CD1c-positive myeloid dendritic cell (primary cell): ENCODE measurements at regions not wholly inside any gene's neighbourhood (a gene's known extent, or its start where the extent isn't known, plus 50 kb on each side); places are given as distances from the start of the nearest gene placed in this dataset.

ENCODE experiments used
- DNase-seq: peaks from one replicate; pipeline ENCODE4 v3.0.0-alpha.2; 2016; ENCODE audit errors: extremely low spot score

DNA sequence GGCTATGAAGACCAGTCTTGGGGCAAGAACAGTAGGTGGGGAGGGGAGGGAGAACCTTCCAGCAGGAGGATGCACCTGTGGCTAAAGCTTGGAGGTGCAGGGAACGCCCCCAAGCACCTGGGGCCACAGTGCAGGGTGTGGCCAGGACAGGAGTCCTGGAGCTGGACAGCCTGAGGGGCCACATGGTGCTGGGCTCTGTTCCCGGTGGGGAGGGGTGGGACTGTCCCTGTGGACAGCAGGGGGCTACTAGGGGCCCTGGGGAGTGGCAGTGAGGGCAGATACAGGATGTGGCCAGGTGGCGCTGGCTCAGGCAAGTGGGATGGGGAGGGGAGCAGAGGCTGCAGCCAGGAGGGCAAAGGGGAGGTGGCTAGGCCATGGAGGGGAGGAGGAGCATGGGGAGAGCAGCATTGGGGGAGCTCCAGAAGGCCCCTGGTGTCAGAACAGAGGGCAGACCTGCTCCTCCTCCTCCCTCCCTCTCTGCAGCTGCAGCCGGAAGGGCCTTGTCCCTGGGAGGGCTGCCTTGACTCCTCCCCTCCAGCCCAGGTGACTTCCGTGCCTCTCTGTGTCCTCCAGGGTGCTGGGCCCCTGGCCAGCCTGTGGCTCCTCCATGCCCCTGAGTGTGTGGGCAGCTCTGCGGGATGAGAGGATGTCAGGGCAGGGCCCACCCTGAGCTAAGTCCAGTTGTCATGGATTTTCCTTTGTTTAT, 68.4 kb upstream of the DLK1 start:
- DNase-seq, result no peak

DNA sequence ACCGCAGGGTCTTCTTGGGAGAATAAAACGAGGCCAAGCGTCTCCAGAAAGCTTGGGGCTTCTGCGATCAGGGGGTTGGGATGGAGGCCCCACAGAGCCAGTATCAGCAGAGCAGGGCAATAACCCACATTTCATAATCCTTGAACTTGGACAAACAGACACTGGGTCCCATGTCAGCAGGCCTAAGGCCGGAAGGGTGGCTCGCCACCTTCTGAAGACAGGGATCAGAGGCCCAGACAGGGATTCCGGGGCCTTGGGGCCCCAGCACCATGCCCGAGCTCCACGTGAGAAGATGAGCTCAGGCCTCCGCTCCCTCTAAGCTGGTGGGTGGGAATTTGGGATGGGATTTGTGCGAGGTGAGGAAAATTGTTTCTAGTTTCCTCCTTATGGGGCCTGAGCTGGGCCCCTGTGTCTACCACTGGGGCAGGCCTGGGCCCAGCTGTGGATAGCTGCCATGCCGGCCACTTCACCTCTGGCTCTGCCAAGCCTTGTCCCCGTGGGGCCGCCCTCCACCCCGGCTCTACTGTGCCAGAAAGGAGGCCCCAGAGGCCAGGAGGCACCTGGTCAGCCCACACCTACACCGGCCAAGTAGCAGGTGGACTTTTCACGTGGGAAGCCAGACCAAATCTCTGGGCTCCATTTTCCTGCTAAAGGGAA, 67.2 kb upstream of the DLK1 start:
- no peak for DNase-seq

DNA sequence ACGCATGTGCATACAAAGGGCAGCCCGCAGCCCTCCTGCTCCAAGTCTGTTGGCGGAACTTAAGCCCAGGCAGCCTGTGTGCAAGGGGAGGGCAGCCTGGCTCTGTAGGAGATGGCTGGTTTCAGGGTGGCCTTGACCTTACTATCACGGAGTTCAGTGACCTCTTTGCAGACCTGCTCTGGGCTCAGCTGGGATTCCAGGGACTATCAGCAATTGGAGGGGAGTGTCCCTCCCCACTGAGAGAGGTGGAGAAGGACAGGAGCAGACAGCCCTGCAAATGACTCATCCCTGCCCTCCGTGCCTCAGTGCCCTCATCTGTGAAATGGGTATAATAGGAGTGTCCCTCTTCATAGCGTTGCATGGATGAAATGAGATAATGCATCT, 66.2 kb upstream of the DLK1 start:
- no peak for DNase-seq

DNA sequence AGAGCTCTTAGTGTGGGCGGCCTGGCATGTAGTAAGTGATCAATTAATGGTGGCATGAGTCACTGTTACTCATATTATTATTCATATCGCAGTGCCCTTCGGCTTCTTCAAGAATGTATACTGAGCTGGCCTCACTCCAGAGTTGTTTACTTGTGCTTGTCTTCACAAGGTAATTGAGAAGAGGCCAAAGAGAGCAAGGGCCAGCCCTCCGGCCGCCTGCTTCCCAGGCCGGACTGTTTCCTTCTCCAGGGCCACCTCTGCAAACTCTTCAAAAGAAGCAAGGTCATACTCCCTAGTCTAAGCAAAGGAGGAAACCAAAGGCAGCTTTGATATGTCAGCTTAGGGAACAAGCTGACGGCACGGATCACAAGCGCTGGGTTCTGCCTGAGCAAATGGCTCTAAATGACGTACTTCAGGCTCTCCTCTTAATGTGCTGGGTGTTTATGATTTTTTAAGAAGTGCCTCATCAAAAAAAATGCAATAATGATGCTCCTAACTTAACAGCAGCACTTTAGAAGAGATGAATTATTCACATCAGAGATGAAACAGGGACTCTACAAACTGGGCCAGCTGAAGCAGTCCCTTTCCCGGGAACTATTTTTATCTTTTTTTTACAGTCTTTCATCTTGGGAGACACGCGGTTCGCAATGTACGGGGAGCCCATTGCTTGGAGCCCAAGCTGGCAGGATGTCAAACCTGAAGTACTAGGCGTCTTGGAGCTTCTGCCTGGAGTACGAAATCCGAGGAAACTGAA, 65.6 kb upstream of the DLK1 start:
- DNase-seq, result no peak

DNA sequence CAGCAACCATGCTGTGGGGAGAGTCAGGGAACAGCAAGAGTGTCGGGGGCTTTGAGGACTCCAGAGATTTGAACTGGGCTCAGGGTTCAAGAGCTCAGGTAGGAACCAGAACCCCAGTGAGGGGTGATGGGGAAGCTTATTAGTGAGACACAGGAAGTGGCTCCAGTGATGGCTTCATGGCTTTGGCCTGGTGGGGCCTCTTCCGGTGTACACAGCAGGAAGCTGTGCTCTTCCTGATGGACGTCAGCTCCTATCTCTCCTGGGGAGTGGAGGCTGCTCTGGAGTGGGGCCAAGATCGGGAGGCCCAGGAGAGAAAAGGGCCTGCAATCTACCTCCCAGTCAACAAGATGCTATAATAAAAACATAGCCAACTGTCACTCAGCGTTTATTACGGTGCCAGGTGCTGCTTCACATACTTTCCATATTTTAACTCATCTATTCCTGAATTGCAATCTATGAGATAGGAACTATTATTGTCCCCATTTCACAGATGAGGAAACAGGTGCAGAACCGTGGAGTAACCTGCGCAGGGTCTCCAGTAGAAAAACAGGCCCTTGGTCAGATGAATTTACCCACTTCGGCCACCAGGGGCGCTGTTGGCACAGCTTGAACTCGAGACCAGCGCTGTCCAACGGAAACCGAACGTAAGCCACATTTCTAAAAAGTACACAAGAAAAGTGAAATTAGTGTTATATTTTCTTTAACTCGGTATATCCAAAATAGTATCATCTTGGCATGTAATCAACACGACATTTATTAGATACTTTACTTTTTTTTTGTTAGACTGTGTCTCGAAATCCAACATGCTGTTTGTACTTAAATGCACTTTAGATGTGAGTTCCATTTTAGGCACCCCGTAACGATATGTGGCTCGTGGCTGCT, 63.6 kb upstream of the DLK1 start:
- DNase-seq, result peak; percentile 79

DNA sequence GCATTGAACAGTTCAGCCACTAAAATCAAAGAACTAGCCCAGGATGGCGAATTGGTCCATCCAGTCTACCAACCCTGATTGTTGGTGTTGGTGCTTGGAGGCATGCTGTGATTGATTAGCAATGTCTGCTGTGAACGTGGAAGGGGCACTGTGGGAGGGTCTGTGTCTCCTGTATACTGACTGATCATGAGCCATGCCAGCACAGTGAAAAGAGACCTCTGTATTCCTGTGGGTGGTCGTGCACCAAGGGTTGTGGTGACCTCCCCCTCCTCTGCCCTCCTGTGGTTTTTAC, 63.0 kb upstream of the DLK1 start:
- DNase-seq, result no peak

DNA sequence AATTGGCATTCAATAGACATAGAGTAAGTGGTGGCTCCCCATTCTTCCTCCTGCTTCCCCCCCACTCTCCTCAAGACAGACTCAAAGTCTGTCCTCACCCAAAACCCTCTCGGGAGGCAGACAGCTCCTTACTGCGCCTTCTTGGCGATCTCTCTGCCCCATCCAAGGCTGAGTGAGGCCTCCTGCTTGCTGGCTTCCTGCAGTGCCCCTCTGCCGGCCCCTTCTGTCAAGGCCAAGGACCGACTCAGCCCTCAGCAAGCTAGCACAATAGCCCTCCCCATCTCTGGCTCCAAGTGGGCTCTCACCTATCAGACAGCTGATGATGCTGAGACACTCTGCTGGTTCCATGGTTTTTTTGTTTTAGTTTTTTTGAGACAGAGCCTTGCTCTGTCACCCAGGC, 62.5 kb upstream of the DLK1 start:
- DNase-seq, result no peak

DNA sequence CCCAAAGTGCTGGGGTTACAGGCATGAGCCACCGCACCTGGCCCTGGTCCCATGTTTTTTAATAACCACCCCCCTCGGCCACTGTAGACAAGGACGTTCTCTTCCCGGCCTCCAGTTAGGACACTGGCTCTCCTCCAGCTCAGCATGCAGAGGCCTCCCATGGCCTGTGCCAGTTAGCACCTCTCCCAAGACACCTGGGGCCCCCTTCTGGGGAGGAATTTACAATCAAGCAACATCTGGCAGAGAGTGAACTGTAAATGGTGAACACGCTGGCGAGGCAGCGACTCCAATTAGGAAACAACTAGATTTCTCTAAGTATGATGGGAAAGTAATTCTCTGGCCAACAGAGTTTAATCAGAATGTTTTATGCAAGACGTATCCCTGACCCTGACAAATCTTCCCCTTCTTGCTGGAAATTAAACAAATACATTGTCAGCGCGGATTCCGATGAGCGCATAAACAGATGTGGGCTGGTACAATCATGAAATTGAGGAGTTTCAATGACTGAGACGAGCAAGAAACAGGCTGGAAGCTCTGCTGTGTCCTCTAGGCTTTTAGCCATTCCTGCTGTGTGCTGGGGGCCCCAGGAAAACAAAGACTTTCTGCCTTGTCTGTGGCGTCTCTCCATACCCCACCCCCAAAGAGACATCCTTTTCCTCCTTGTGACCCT, 61.7 kb upstream of the DLK1 start:
- no peak for DNase-seq

DNA sequence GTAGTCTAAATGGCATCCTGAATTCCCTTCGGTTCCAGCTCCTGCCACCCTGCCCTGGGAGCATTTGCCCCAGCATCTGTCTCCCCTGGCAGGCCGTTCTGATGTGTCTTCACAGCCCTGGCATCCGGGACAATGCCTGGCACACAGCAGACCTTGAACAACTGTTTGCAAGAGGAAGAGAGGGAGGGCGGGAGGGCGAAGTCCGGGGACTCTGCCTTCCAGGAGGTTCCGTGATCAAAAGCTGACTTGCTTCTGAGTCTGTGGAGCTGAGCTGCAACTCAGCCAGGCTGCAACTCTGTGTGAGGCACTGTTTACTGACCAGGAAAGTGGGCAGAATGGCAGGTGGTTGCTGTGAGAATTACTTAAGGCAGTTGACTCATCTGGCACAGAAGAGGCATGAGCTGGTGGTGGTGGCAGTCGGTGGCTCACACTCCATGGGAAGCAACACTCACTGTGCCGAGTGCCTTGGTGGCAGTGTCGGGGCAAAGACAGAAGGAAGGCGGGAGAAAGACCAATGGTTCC, 61.1 kb upstream of the DLK1 start:
- DNase-seq, result no peak

DNA sequence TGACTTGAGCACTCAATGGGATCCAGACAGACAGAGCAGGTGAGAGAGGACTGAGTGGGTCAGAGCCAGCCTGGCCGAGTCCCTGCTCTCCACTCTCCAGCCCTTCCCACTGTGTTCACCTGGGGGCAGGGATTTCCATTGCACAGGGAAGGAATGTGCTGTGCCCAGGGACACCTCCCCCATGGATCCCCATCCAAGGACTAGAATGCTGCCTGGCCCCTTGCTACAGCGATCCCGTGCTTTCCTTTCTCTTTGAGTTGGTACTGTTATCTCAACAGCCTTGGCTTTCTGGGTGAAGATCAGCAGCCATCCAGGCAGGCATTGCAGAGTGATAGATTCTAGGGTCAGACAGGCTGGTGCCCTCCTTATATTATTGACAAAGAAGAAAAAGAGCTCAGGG, 60.3 kb upstream of the DLK1 start:
- no peak for DNase-seq

DNA sequence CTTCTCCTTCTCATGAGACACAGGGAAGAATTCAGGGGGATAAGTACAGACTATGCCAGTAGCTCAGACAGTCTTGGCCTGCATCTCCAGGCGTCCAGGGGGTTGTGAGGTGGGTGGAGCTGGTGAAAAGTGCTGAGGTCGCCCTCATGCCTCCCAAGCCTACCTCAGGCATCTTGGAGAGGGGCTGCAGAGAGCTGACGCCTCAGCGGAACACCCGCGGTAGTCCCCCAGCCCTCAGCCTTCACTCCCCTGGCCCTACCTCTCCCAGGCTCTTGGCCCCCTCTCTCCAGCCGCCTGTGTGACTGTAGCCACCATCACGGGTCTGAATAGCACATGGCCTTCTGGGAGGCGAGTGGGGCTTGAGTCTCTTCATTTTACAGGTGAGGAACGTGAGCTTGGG, 59.8 kb upstream of the DLK1 start:
- no peak for DNase-seq

DNA sequence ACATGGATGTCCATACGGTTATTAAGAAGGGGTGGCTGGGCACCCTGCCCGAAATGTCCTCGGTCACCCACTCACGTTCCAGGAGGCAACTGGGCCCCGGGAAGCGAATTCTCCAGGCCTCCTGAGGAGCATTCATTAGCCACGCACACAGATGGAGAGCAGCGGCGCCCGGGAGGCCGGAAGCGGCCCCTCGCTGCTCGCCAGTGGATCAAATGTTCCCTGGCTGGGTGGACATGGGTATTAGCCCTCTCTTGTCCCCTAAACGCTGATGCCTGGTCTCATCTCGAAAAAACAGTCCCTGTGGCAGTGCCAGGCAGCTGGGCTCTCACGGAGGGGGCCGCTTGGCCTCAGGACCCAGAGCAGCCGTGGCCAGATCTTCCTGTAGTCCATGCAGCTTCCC, 59.0 kb upstream of the DLK1 start:
- no peak for DNase-seq

DNA sequence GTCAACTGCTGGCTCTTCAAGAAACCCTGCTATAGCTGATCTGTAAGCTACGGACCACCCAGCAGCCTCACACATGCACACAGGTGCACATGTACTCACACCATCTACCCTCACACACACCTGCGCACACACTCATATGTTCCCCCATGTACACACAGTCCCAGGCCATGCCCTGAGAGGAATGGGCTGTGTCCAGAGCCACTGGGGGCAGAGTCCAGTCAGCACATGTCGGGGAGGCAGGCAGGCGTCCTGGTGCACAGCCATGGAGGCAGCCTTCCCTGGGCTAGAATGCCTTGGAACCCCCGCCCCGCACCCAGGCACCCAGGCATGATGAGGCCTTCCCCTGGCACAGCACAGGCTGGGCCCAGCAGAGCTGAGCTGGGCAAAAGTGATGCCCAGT, 58.3 kb upstream of the DLK1 start:
- no peak for DNase-seq

DNA sequence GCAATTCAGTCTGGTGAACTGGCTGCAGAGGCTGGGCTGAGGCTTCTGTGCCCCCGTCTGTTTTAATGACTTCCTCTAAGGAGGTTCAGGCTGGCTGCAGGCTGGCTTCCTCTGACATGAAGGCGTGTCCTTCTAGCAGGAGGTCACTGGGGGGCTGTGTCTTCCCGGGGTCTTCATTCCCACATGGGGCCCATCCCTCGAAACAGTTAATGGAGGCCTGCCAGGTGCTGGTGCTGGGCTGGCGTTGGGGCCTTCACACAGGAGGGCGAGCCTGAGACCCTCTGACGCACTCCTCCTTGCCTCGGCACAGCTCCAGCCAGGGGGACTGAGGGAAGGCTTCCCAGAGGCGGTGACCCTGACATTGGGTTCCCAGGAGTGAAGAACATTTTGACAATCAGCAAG, 57.7 kb upstream of the DLK1 start:
- DNase-seq, result no peak

DNA sequence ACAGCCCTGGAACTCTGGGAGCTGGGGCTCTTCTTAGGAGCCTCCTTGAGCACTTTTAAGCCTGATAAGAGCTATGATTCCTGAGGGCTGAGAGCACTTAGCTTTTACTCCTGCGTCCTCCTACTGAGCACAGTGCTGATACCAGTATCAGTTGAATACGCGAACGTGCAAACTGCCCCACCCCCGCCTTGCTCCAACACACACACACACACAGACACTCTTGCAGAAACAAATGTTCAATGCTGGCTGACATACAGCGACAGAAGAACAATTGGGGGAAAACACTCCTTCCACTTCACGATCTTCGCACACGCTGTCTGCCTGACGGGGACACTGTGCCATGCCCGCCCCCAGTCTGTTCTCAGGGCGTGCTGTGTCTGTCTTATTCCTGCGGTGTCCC, 57.2 kb upstream of the DLK1 start:
- DNase-seq, result no peak

DNA sequence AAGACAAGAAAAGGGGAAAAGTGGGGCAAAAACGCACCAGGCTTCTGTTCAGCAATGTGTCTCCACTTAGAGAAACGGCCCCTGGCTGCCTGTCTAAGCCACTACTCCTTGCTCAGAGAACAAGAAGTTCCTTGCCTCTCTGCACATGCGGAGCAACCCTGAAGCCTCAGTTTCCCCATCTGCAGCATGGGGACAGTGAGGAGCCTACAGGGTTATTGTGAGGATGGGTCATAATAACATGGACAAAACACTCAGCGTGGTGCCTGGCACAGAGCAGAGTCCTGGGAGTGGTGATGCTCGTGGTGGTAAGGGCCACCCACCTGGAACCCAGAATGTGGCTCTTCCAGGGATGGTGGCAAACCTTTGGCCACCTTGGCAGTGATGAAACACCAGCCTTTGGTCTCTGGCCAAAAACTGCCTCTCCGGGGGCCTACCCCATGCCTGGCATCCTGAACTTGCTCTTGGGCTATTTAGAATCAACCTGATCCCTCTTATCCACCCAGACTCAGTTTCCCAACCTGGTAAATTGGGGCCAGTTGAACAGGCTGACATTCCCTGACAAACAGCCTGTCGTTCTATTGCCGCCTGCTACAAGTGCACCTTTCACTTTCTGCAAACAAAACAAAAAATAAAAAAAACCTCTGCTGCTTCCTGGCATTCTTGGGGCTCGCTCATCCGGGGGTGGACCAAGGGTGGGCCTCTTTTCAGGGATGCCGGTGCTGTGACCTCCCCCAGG, 56.5 kb upstream of the DLK1 start:
- DNase-seq, result no peak

DNA sequence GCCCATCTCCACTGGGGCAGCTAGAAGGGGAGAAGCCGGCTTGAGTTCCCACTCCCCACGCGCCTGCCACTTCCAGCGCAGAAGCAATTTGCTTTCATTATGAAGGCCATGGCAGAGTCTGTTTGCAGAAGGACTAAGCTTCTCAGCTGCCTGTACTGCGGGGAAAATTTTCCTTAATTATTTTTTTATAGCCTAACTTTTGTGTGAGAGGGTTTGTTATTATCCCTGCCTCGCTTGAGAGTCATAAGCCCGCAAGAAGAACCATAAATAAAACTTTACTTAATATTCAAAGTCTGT, 56.0 kb upstream of the DLK1 start:
- DNase-seq, result no peak

DNA sequence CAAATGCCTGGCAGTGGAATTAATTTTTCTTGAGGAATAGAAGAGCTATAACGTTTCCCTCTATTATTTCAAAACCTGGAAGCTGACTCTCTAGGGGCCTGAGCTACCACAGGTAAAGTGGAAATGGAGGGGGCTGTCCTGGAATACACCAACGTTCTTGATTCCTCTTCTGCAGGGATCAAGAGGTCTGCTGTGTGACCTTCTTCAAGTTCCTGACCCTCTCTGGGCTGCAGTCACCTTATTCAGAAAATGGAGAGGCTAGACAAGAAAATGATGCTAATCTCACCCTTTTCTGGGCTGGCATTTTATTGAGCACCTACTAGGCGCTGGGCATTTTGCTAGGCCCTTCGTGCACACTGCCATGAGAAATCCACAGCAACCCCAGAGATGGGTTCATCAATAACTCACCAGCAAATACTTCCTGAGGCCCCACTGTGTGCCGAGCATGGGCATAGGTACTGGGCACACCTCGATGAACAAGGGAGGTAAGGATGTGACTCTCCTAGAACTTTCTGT, 55.2 kb upstream of the DLK1 start:
- no peak for DNase-seq

DNA sequence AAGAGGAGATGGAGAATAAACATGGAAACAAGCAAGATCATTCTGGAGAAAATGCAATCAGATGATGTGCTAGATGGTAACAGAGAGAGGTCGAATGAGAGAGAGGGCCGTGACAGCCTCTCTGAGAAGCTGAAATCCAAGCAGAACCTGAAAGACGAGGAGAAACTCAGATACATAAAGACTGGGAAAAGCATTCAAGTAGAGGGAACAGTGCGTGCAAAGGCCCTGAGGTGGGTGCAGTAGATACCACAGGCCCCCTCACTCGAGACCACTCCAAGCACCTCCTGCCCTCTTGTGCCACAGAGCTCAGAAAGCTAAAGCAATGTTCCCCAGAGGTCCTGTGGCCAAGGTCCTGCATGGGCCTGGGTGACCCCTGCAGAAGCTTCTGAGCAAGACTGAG, 54.8 kb upstream of the DLK1 start:
- DNase-seq, result no peak

DNA sequence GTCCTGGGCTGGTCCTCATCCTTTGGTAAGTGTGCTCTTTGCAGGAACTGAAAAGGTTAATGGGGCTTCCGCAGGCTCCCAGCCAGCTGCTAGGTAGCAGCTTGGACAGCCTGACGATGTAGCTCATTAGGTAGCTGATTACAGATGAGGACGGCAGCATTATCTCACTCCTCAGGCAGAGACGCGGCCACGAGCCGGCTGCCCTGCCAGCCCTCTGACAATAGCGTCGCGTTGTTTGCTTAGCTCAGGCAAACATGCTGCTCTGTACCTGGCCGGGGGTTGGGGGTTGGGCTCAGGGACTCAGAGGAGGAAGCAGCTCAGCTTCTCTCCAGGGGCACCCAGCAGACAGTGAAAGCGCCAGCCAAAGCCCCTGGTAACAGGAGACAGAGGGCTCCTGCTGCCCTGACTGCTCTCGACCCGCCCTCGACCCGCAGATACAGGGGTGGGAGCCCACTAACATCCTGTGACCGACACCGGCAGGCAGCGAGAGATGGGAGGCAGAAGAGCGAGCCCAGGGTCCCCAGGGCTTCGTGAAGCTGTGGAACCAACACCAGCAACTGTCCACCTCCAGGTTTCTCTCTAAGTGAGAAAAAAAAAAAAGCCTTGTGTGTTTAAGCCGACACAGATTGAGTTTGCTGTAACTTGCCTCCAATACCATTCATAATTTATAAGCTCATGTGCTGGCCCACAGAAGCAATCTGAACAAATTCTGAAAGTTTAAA, 53.4 kb upstream of the DLK1 start:
- no peak for DNase-seq
